ENCODE measurements at regions not wholly inside any gene's neighbourhood (a gene's known extent, or its start where the extent isn't known, plus 50 kb on each side); places are given as distances from the start of the nearest gene placed in this dataset.

- no peak overlapping the region for H3K4me3 ChIP-seq (ENCODE audit: low read length in 2 of 2)
- no peak overlapping the region for H4K8ac ChIP-seq (ENCODE audit: low read depth, low read length)
- no peak overlapping the region for H3K4ac ChIP-seq (ENCODE audit: low read length)
- H3K27ac ChIP-seq (replicated peaks; ENCODE audit: low read length) = no peak overlapping the region
- H3K4me1 ChIP-seq (ENCODE audit: control insufficient read depth in 2 of 2, insufficient read depth in 1 of 2, low read depth in 1 of 2, low read length in 2 of 2) = peaks cover 0 to 3% of the 10 kb centered on the region in 2 donors
- WGBS, 2 donors (ENCODE audit: extremely low coverage in 2 of 2, insufficient read length in 2 of 2, insufficient replicate concordance in 1 of 2) = no CpG with 5 or more reads among the region's 1 CpG
- no peak overlapping the region for H3K18ac ChIP-seq (ENCODE audit: low read length)
- H3K4me2 ChIP-seq (ENCODE audit: insufficient read depth, low read length, poor library complexity, severe bottlenecking) = no peak overlapping the region
- no peaks in the 10 kb centered on the region for H3K79me1 ChIP-seq (ENCODE audit: low read depth, low read length)
- no peak overlapping the region for H2BK15ac ChIP-seq (ENCODE audit: low read length)
- H3K27me3 ChIP-seq (ENCODE audit: control insufficient read depth in 3 of 3, insufficient read depth in 3 of 3, low read depth in 1 of 3, low read length in 3 of 3) = no peaks in the 10 kb centered on the region
- no peak overlapping the region for H3K9ac ChIP-seq (ENCODE audit: low read depth, low read length, poor library complexity)
- H3K23ac ChIP-seq (ENCODE audit: low read depth, low read length, poor library complexity) = no peak overlapping the region
- no peak overlapping the region for H4K91ac ChIP-seq (ENCODE audit: low read depth, low read length, poor library complexity)
- H2BK12ac ChIP-seq (ENCODE audit: low read length) = no peak overlapping the region
- no peak overlapping the region for H2AFZ ChIP-seq (ENCODE audit: low read length)
- no peak overlapping the region for H2AK5ac ChIP-seq (ENCODE audit: low read depth, low read length)
- H3K9me3 ChIP-seq (replicated peaks in 1 of 2; ENCODE audit: control insufficient read depth in 2 of 2, insufficient read depth in 1 of 2, low read depth in 1 of 2, low read length in 2 of 2) = no peaks in the 10 kb centered on the region
- no peak overlapping the region for H3K14ac ChIP-seq (ENCODE audit: low read length)
- no peak for DNase-seq (ENCODE audit: low spot score)
- no peak overlapping the region for H2BK120ac ChIP-seq (ENCODE audit: low read depth, low read length)
- no peaks in the 10 kb centered on the region for H3K36me3 ChIP-seq (replicated peaks in 1 of 2; ENCODE audit: control insufficient read depth in 2 of 2, insufficient read depth in 2 of 2, low read length in 2 of 2)
- H2BK5ac ChIP-seq (ENCODE audit: low read length) = no peak overlapping the region
Observed at GRCh38 chr3:94252316-94252715, 189.5 kb downstream of the NSUN3 start.

- no peak overlapping the region for H2BK5ac ChIP-seq (ENCODE audit: low read length)
- no peaks in the 10 kb centered on the region for H3K27me3 ChIP-seq (ENCODE audit: control insufficient read depth in 3 of 3, insufficient read depth in 3 of 3, low read depth in 1 of 3, low read length in 3 of 3)
- DNase-seq (ENCODE audit: low spot score) = no peak
- H3K79me1 ChIP-seq (ENCODE audit: low read depth, low read length) = no peaks in the 10 kb centered on the region
- no peak overlapping the region for H2AFZ ChIP-seq (ENCODE audit: low read length)
- no peak overlapping the region for H3K14ac ChIP-seq (ENCODE audit: low read length)
- H2AK5ac ChIP-seq (ENCODE audit: low read depth, low read length) = no peak overlapping the region
- H2BK120ac ChIP-seq (ENCODE audit: low read depth, low read length) = no peak overlapping the region
- no peak overlapping the region for H3K27ac ChIP-seq (replicated peaks; ENCODE audit: low read length)
- peaks cover 0 to 2% of the 10 kb centered on the region in 2 donors for H3K4me1 ChIP-seq (ENCODE audit: control insufficient read depth in 2 of 2, insufficient read depth in 1 of 2, low read depth in 1 of 2, low read length in 2 of 2)
- H3K23ac ChIP-seq (ENCODE audit: low read depth, low read length, poor library complexity) = no peak overlapping the region
- H2BK12ac ChIP-seq (ENCODE audit: low read length) = no peak overlapping the region
- H3K9me3 ChIP-seq (replicated peaks in 1 of 2; ENCODE audit: control insufficient read depth in 2 of 2, insufficient read depth in 1 of 2, low read depth in 1 of 2, low read length in 2 of 2) = no peaks in the 10 kb centered on the region
- no CpG with 5 or more reads among the region's 5 CpGs for WGBS, 2 donors (ENCODE audit: extremely low coverage in 2 of 2, insufficient read length in 2 of 2, insufficient replicate concordance in 1 of 2)
- H3K4me3 ChIP-seq (ENCODE audit: low read length in 2 of 2) = no peak overlapping the region
- H4K91ac ChIP-seq (ENCODE audit: low read depth, low read length, poor library complexity) = no peak overlapping the region
- no peak overlapping the region for H2BK15ac ChIP-seq (ENCODE audit: low read length)
- no peak overlapping the region for H3K18ac ChIP-seq (ENCODE audit: low read length)
- H3K36me3 ChIP-seq (replicated peaks in 1 of 2; ENCODE audit: control insufficient read depth in 2 of 2, insufficient read depth in 2 of 2, low read length in 2 of 2) = no peaks in the 10 kb centered on the region
- H3K4ac ChIP-seq (ENCODE audit: low read length) = no peak overlapping the region
- H3K9ac ChIP-seq (ENCODE audit: low read depth, low read length, poor library complexity) = no peak overlapping the region
- H4K8ac ChIP-seq (ENCODE audit: low read depth, low read length) = no peak overlapping the region
- H3K4me2 ChIP-seq (ENCODE audit: insufficient read depth, low read length, poor library complexity, severe bottlenecking) = no peak overlapping the region
Observed at GRCh38 chr3:94256888-94257813, 194.3 kb downstream of the NSUN3 start.

- no peak for DNase-seq (ENCODE audit: low spot score)
Observed at GRCh38 chr3:94258851-94259250, 196.0 kb downstream of the NSUN3 start.

GRCh38 chr3:94259291-94259690 lies 196.4 kb downstream of the NSUN3 start:
- no CpG with 5 or more reads among the region's 1 CpG for WGBS, 2 donors (ENCODE audit: extremely low coverage in 2 of 2, insufficient read length in 2 of 2, insufficient replicate concordance in 1 of 2)
- no peaks in the 10 kb centered on the region for H3K27me3 ChIP-seq (ENCODE audit: control insufficient read depth in 3 of 3, insufficient read depth in 3 of 3, low read depth in 1 of 3, low read length in 3 of 3)
- H2AK5ac ChIP-seq (ENCODE audit: low read depth, low read length) = no peak overlapping the region
- H3K23ac ChIP-seq (ENCODE audit: low read depth, low read length, poor library complexity) = no peak overlapping the region
- H3K9ac ChIP-seq (ENCODE audit: low read depth, low read length, poor library complexity) = no peak overlapping the region
- no peak overlapping the region for H2BK12ac ChIP-seq (ENCODE audit: low read length)
- peaks cover 0 to 2% of the 10 kb centered on the region in 2 donors for H3K4me1 ChIP-seq (ENCODE audit: control insufficient read depth in 2 of 2, insufficient read depth in 1 of 2, low read depth in 1 of 2, low read length in 2 of 2)
- H2BK5ac ChIP-seq (ENCODE audit: low read length) = no peak overlapping the region
- no peak overlapping the region for H2AFZ ChIP-seq (ENCODE audit: low read length)
- H2BK15ac ChIP-seq (ENCODE audit: low read length) = no peak overlapping the region
- H3K36me3 ChIP-seq (replicated peaks in 1 of 2; ENCODE audit: control insufficient read depth in 2 of 2, insufficient read depth in 2 of 2, low read length in 2 of 2) = no peaks in the 10 kb centered on the region
- H3K4me2 ChIP-seq (ENCODE audit: insufficient read depth, low read length, poor library complexity, severe bottlenecking) = no peak overlapping the region
- H3K79me1 ChIP-seq (ENCODE audit: low read depth, low read length) = no peaks in the 10 kb centered on the region
- H4K91ac ChIP-seq (ENCODE audit: low read depth, low read length, poor library complexity) = no peak overlapping the region
- H3K18ac ChIP-seq (ENCODE audit: low read length) = no peak overlapping the region
- no peak overlapping the region for H3K14ac ChIP-seq (ENCODE audit: low read length)
- H3K4me3 ChIP-seq (ENCODE audit: low read length in 2 of 2) = no peak overlapping the region
- no peak overlapping the region for H4K8ac ChIP-seq (ENCODE audit: low read depth, low read length)
- no peak overlapping the region for H2BK120ac ChIP-seq (ENCODE audit: low read depth, low read length)
- no peak for DNase-seq (ENCODE audit: low spot score)
- H3K9me3 ChIP-seq (replicated peaks in 1 of 2; ENCODE audit: control insufficient read depth in 2 of 2, insufficient read depth in 1 of 2, low read depth in 1 of 2, low read length in 2 of 2) = no peaks in the 10 kb centered on the region
- no peak overlapping the region for H3K27ac ChIP-seq (replicated peaks; ENCODE audit: low read length)
- H3K4ac ChIP-seq (ENCODE audit: low read length) = no peak overlapping the region

More at GRCh38 chr3:94258851-94259250, 196.0 kb downstream of the NSUN3 start:
- Histone ChIP-seq H2BK12ac (ENCODE audit: low read length) (no peak overlapping the region), H3K27ac (replicated peaks; ENCODE audit: low read length) (no peak overlapping the region), H2BK5ac (ENCODE audit: low read length) (no peak overlapping the region), H3K23ac (ENCODE audit: low read depth, low read length, poor library complexity) (no peak overlapping the region), H3K4ac (ENCODE audit: low read length) (no peak overlapping the region), H2BK120ac (ENCODE audit: low read depth, low read length) (no peak overlapping the region), H3K9me3 (replicated peaks in 1 of 2; ENCODE audit: control insufficient read depth in 2 of 2, insufficient read depth in 1 of 2, low read depth in 1 of 2, low read length in 2 of 2) (no peaks in the 10 kb centered on the region), H3K27me3 (ENCODE audit: control insufficient read depth in 3 of 3, insufficient read depth in 3 of 3, low read depth in 1 of 3, low read length in 3 of 3) (no peaks in the 10 kb centered on the region), H3K79me1 (ENCODE audit: low read depth, low read length) (no peaks in the 10 kb centered on the region), H3K4me2 (ENCODE audit: insufficient read depth, low read length, poor library complexity, severe bottlenecking) (no peak overlapping the region), H2BK15ac (ENCODE audit: low read length) (no peak overlapping the region), H4K91ac (ENCODE audit: low read depth, low read length, poor library complexity) (no peak overlapping the region), H2AK5ac (ENCODE audit: low read depth, low read length) (no peak overlapping the region), H3K18ac (ENCODE audit: low read length) (no peak overlapping the region), H3K9ac (ENCODE audit: low read depth, low read length, poor library complexity) (no peak overlapping the region), H3K4me3 (ENCODE audit: low read length in 2 of 2) (no peak overlapping the region), H2AFZ (ENCODE audit: low read length) (no peak overlapping the region), H3K14ac (ENCODE audit: low read length) (no peak overlapping the region), H3K4me1 (ENCODE audit: control insufficient read depth in 2 of 2, insufficient read depth in 1 of 2, low read depth in 1 of 2, low read length in 2 of 2) (peaks cover 0 to 2% of the 10 kb centered on the region in 2 donors), H4K8ac (ENCODE audit: low read depth, low read length) (no peak overlapping the region), H3K36me3 (replicated peaks in 1 of 2; ENCODE audit: control insufficient read depth in 2 of 2, insufficient read depth in 2 of 2, low read length in 2 of 2) (no peaks in the 10 kb centered on the region)

Measured in neuronal stem cell (in vitro differentiated cells).